HL-60 (cell line): ENCODE measurements at regions not wholly inside any gene's neighbourhood (a gene's known extent, or its start where the extent isn't known, plus 50 kb on each side); places are given as distances from the start of the nearest gene placed in this dataset.

Experiments
- DNase-seq, 2 experiments: peaks; one replicate each; pipeline ENCODE4 v3.0.0-alpha.2; 2010 to 2020; ENCODE audit warnings: low read depth in 1 of 2, low spot score in 1 of 2
- H3K27ac ChIP-seq: fragments of 250-450 bp; sonication (Bioruptor Pico); replicated peaks from 2 replicates; pipeline ENCODE4 v1.5.1; 2020; ENCODE audit warnings: mild to moderate bottlenecking, moderate library complexity
- H3K27me3 ChIP-seq: fragments of 250-450 bp; sonication (Bioruptor Pico); 2 replicates; pipeline ENCODE4 v1.5.1; 2021; ENCODE audit warnings: mild to moderate bottlenecking, moderate library complexity; ENCODE audit not compliant: insufficient read depth, poor library complexity, severe bottlenecking
- H3K4me3 ChIP-seq: replicated peaks from 2 replicates; pipeline ENCODE4 v1.5.1; 2011; ENCODE audit warnings: mild to moderate bottlenecking, control low read depth, low read length; ENCODE audit not compliant: insufficient read depth
- CTCF ChIP-seq: IDR thresholded peaks from one replicate; pipeline ENCODE4 v1.5.1; 2011; ENCODE audit warnings: low read length, control low read depth, inconsistent platforms; ENCODE audit not compliant: insufficient read depth
- GABPA ChIP-seq: IDR thresholded peaks from 2 replicates; pipeline ENCODE4 v1.6.1; 2012; ENCODE audit warnings: low read depth
- POLR2AphosphoS5 ChIP-seq: IDR thresholded peaks from 2 replicates; pipeline ENCODE4 v1.6.1; 2012; ENCODE audit warnings: low read depth
- REST ChIP-seq: IDR thresholded peaks from 2 replicates; pipeline ENCODE4 v1.6.1; 2012; ENCODE audit warnings: low read depth; ENCODE audit not compliant: insufficient replicate concordance
- SPI1 ChIP-seq: IDR thresholded peaks from 2 replicates; pipeline ENCODE4 v1.6.1; 2012; ENCODE audit warnings: low read depth, mild to moderate bottlenecking, borderline replicate concordance

- Histone ChIP-seq H3K4me3 (no peak overlapping the region), H3K27ac (peak overlapping the region; percentile 5; the same call in 1 of the 2 replicates), H3K27me3 (no peaks in the 10 kb centered on the region)
- DNase-seq, result peak; percentile 5 to 88
- TF ChIP-seq SPI1 (peak; percentile 74; the same call in 1 of the 2 replicates), GABPA (no peak; the same call in 1 of the 2 replicates), CTCF (no peak), REST (no peak), POLR2AphosphoS5 (no peak)
Observed at GRCh38 chr4:82223715-82224114, 150.1 kb downstream of the HNRNPD start.

GRCh38 chr4:82219346-82219745, 154.4 kb downstream of the HNRNPD start:
- Histone ChIP-seq H3K27ac (no peak overlapping the region), H3K4me3 (no peak overlapping the region), H3K27me3 (peaks cover under 1% of the 10 kb centered on the region)
- no peak for TF ChIP-seq CTCF
- TF ChIP-seq POLR2AphosphoS5, result no peak
- no peak for TF ChIP-seq GABPA
- TF ChIP-seq SPI1, result no peak
- no peak for TF ChIP-seq REST
- no peak for DNase-seq

DNA sequence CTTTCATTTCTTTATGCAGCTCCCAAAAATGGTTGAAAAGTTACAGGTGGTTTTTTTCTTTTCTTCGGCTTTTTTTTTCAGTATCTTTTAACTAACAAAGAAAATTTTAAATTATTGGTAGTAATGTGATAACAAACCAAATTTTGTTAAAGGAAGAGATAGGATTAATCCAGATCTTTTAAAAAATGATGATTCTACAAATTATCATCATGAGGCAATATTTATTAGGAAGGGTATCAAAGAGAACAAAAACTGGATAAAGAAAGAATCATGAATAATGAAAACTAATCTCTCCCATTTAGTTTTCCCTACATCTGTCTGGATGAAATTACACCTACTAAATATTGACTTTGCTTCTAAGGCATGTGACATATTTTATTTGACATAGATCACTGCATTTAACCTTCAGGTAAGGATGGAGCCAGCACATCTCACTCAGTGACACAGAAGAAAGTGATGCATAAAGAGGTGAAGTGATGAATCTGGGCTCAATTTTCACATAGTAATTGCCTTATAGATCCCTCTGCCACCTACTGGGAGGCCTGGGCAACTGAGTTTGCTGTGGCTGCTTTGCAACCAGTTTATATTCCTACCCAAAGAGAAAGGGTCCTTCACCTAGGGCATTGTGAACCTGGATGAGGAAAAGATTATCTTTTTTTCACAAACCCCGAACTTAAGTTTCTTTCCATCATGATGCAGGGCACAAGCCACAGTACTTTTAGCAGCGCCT, 155.6 kb downstream of the HNRNPD start:
- DNase-seq, result no peak
- Histone ChIP-seq H3K4me3 (no peak overlapping the region), H3K27me3 (peaks cover 4% of the 10 kb centered on the region), H3K27ac (no peak overlapping the region)
- TF ChIP-seq SPI1 (no peak), CTCF (peak; percentile 7)

DNA sequence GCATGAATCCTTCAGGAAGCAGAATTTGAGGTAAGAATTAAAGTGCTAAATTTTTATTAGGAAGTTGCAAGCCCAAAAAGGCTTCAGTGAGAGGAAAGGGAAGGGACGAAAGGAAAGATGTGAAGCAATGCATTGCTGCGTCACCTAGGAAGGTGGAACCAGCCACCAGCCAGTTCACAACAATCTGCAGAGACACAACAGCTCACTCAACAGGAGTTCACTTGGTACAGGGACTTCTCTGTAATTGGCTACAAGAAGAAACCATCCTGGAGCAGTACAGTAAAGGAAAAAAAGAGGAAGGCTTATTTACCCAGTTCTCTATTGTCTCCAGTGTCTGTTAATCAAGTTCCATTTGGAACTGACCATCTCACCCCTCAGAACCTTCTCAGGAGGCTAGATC, 157.6 kb downstream of the HNRNPD start:
- peaks cover 4% of the 10 kb centered on the region for H3K27me3 ChIP-seq
- TF ChIP-seq GABPA, result no peak
- TF ChIP-seq SPI1, result peak; percentile 24; the same call in 1 of the 2 replicates
- no peak overlapping the region for H3K4me3 ChIP-seq
- no peak overlapping the region for H3K27ac ChIP-seq
- peak in 1 of 2 experiments; percentile 21 for DNase-seq
